BE2C (cell line): ENCODE measurements at regions not wholly inside any gene's neighbourhood (a gene's known extent, or its start where the extent isn't known, plus 50 kb on each side); places are given as distances from the start of the nearest gene placed in this dataset.
A peak's percentile ranks its signal among the peaks of the same experiment; 100 is the strongest.

Experiments
- DNase-seq: peaks from one replicate; pipeline ENCODE4 v3.0.0-alpha.2; 2020
- H3K27me3 ChIP-seq: fragments of 250-450 bp; sonication (Bioruptor Pico); 2 replicates; pipeline ENCODE4 v1.5.1; 2020; ENCODE audit warnings: mild to moderate bottlenecking
- H3K36me3 ChIP-seq: fragments of 250-450 bp; sonication (Bioruptor Pico); 2 replicates; pipeline ENCODE4 v1.5.1; 2020; ENCODE audit warnings: mild to moderate bottlenecking
- H3K4me1 ChIP-seq: fragments of 250-450 bp; sonication (Bioruptor Pico); 2 replicates; pipeline ENCODE4 v1.5.1; 2020
- H3K4me3 ChIP-seq: 2 replicates; pipeline ENCODE4 v1.5.1; 2011; ENCODE audit warnings: low read depth, low read length
- H3K9me3 ChIP-seq: fragments of 250-450 bp; sonication (Bioruptor Pico); 2 replicates; pipeline ENCODE4 v1.5.1; 2020
- CTCF ChIP-seq: IDR thresholded peaks from 2 replicates; pipeline ENCODE4 v1.5.1; 2012; ENCODE audit warnings: mild to moderate bottlenecking, low read depth, low read length

GRCh38 chr9:38288502-38288901 is 104.0 kb upstream of the ALDH1B1 start:
- H3K27me3 ChIP-seq = no peaks in the 10 kb centered on the region
- no peaks in the 10 kb centered on the region for H3K9me3 ChIP-seq
- H3K36me3 ChIP-seq = no peaks in the 10 kb centered on the region
- TF ChIP-seq CTCF = no peak
- no peak for DNase-seq
- no peak overlapping the region for H3K4me3 ChIP-seq
- H3K4me1 ChIP-seq = peaks cover 3% of the 10 kb centered on the region; the same call in 1 of the 2 replicates

GRCh38 chr9:38287420-38287985 is 105.0 kb upstream of the ALDH1B1 start:
- no peak for DNase-seq
- H3K9me3 ChIP-seq = no peaks in the 10 kb centered on the region
- H3K27me3 ChIP-seq = no peaks in the 10 kb centered on the region
- no peak for TF ChIP-seq CTCF
- H3K4me1 ChIP-seq = peaks cover 3% of the 10 kb centered on the region; the same call in 1 of the 2 replicates
- H3K4me3 ChIP-seq = no peak overlapping the region
- H3K36me3 ChIP-seq = no peaks in the 10 kb centered on the region

DNA sequence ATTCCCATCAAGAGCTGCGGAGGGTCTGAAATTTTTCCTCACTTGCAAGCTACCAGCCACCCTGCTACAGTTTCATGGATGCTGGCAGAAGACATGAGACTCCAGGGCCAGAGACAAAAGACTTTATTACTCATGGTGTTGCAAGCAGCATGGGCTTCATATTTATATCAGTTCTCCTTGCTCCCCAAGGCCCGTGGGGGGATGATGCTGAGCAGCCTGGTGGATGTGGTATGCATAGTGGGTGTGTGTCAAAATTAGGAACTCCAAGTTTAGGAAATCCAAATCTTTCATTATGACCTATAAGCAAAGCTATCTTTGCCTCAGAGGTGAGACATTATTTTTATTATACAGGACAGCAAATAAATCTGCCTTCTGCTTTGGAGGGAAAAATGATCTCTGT is 105.7 kb upstream of the ALDH1B1 start:
- no peak for DNase-seq
- Histone ChIP-seq H3K4me1 (peaks cover 3% of the 10 kb centered on the region; the same call in 1 of the 2 replicates), H3K36me3 (no peaks in the 10 kb centered on the region), H3K27me3 (no peaks in the 10 kb centered on the region), H3K9me3 (no peaks in the 10 kb centered on the region), H3K4me3 (no peak overlapping the region)
- TF ChIP-seq CTCF = no peak

DNA sequence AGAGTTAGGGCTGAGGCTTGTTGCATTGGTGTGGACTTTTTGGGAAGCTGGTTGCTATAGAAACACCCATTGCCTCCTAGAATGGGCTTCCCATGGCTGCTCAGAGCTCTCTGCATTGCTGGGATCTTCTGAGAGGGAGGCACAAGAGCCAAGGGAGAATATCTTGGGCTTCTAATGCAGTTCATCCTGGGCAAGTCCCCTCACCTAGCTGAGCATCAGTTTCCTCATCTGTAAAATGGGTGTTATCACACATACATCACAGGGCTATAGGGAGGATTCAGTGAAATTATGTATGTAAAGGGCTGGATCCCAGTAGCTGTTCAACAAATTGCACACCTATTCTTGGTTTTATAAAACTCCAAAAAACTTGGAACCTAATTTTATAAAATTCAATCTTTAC is 106.1 kb upstream of the ALDH1B1 start:
- H3K36me3 ChIP-seq = no peaks in the 10 kb centered on the region
- H3K4me1 ChIP-seq = peaks cover 3% of the 10 kb centered on the region; the same call in 1 of the 2 replicates
- no peaks in the 10 kb centered on the region for H3K9me3 ChIP-seq
- no peak for TF ChIP-seq CTCF
- no peaks in the 10 kb centered on the region for H3K27me3 ChIP-seq
- DNase-seq = no peak
- no peak overlapping the region for H3K4me3 ChIP-seq

GRCh38 chr9:38285236-38285635 is 107.3 kb upstream of the ALDH1B1 start:
- no peak for TF ChIP-seq CTCF
- H3K27me3 ChIP-seq = no peaks in the 10 kb centered on the region
- no peak overlapping the region for H3K4me3 ChIP-seq
- H3K4me1 ChIP-seq = peaks cover 3% of the 10 kb centered on the region; the same call in 1 of the 2 replicates
- H3K9me3 ChIP-seq = no peaks in the 10 kb centered on the region
- no peak for DNase-seq
- no peaks in the 10 kb centered on the region for H3K36me3 ChIP-seq

GRCh38 chr9:38284588-38285051 is 107.9 kb upstream of the ALDH1B1 start:
- DNase-seq = peak; percentile 39
- TF ChIP-seq CTCF = no peak

More at GRCh38 chr9:38284588-38285051, 107.9 kb upstream of the ALDH1B1 start:
- Histone ChIP-seq H3K4me3 (no peak overlapping the region), H3K9me3 (no peaks in the 10 kb centered on the region), H3K36me3 (no peaks in the 10 kb centered on the region), H3K27me3 (no peaks in the 10 kb centered on the region), H3K4me1 (peaks cover 3% of the 10 kb centered on the region; the same call in 1 of the 2 replicates)
